ENCODE measurements at regions not wholly inside any gene's neighbourhood (a gene's known extent, or its start where the extent isn't known, plus 50 kb on each side); places are given as distances from the start of the nearest gene placed in this dataset.

GRCh38 chr5:56755036-56755555, 60.3 kb upstream of the MAP3K1 start:
- TF ChIP-seq, protein P1, sequence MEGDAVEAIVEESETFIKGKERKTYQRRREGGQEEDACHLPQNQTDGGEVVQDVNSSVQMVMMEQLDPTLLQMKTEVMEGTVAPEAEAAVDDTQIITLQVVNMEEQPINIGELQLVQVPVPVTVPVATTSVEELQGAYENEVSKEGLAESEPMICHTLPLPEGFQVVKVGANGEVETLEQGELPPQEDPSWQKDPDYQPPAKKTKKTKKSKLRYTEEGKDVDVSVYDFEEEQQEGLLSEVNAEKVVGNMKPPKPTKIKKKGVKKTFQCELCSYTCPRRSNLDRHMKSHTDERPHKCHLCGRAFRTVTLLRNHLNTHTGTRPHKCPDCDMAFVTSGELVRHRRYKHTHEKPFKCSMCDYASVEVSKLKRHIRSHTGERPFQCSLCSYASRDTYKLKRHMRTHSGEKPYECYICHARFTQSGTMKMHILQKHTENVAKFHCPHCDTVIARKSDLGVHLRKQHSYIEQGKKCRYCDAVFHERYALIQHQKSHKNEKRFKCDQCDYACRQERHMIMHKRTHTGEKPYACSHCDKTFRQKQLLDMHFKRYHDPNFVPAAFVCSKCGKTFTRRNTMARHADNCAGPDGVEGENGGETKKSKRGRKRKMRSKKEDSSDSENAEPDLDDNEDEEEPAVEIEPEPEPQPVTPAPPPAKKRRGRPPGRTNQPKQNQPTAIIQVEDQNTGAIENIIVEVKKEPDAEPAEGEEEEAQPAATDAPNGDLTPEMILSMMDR (conservative IDR thresholded peaks at IDR 0.05) = no peak
- TF ChIP-seq EZH2 (IDR thresholded peaks at IDR 0.05; ENCODE audit: low read depth) = no peak

Data from PC-9 (cell line).